H7 (cell line): ENCODE measurements at regions not wholly inside any gene's neighbourhood (a gene's known extent, or its start where the extent isn't known, plus 50 kb on each side); places are given as distances from the start of the nearest gene placed in this dataset.

Experiments
- DNase-seq: peaks from one replicate; pipeline ENCODE4 v3.0.0; 2012
- H3K27me3 ChIP-seq: 2 replicates; pipeline ENCODE4 v1.6.0; 2011; ENCODE audit warnings: mild to moderate bottlenecking, low read length; ENCODE audit not compliant: control insufficient read depth, insufficient read depth
- H3K36me3 ChIP-seq: replicated peaks from 2 replicates; pipeline ENCODE4 v1.5.1; 2011; ENCODE audit warnings: low read length; ENCODE audit not compliant: control insufficient read depth, insufficient read depth
- H3K4me3 ChIP-seq: 2 replicates; pipeline ENCODE4 v1.5.1; 2011; ENCODE audit warnings: low read depth, mild to moderate bottlenecking, control low read depth, low read length, moderate library complexity; ENCODE audit not compliant: insufficient read depth

- H3K27me3 ChIP-seq: no peaks in the 10 kb centered on the region; the same call in 1 of the 2 replicates
- DNase-seq: no peak
- no peaks in the 10 kb centered on the region for H3K36me3 ChIP-seq
- no peak overlapping the region for H3K4me3 ChIP-seq
Observed at GRCh38 chr3:117625174-117625573, 915.6 kb downstream of the TUSC7 start.

GRCh38 chr3:117626577-117626976, 917.0 kb downstream of the TUSC7 start:
- no peaks in the 10 kb centered on the region; the same call in 1 of the 2 replicates for H3K27me3 ChIP-seq
- no peaks in the 10 kb centered on the region for H3K36me3 ChIP-seq
- DNase-seq: no peak
- H3K4me3 ChIP-seq: no peak overlapping the region

DNA sequence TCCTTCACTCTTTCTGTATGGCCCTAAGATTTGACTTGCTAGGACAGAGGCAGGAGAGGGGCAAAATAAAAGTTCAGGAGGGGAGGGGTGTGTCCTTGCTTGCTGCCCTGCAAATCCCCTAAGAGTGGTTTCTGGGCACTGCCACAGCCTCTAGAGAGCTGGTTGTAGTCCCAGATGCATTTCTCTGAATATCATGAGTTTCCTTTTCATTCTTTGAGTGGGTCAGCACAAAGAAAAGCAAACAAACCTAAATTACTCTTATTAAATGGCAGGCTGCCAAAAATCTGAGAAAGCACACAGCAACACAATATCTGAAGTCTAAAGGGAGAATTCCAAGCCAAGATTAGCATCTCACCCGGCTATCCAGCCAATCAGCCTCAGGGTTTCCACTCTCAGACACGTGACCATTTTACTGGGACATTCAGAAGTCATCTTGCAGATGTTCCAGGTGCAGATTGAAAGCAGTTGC, 919.3 kb downstream of the TUSC7 start:
- Histone ChIP-seq H3K27me3 (no peaks in the 10 kb centered on the region; the same call in 1 of the 2 replicates), H3K36me3 (no peaks in the 10 kb centered on the region), H3K4me3 (no peak overlapping the region)
- no peak for DNase-seq

GRCh38 chr3:117629505-117629904, 919.9 kb downstream of the TUSC7 start:
- H3K27me3 ChIP-seq: no peaks in the 10 kb centered on the region; the same call in 1 of the 2 replicates
- no peak for DNase-seq
- H3K4me3 ChIP-seq: no peak overlapping the region
- H3K36me3 ChIP-seq: no peaks in the 10 kb centered on the region

DNA sequence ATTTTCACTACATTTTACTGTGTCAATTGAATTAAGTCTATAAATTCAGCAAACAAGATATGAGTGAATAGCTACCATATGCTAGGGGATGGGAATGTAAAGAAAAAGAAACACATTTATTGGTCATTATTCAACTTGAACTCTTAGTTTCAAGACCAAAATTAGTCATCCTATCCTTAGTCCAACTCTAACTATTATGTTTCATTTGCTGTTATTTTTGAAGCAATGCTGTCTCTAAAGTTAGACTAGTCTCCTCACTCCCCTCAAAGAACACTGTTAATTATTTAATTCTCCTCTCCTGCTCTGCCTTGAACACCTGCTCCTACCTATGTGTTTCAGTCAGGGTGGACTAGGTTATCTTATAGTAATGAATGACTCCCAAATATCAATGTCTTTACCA, 920.9 kb downstream of the TUSC7 start:
- DNase-seq: no peak
- Histone ChIP-seq H3K4me3 (no peak overlapping the region), H3K36me3 (no peaks in the 10 kb centered on the region), H3K27me3 (no peaks in the 10 kb centered on the region; the same call in 1 of the 2 replicates)

DNA sequence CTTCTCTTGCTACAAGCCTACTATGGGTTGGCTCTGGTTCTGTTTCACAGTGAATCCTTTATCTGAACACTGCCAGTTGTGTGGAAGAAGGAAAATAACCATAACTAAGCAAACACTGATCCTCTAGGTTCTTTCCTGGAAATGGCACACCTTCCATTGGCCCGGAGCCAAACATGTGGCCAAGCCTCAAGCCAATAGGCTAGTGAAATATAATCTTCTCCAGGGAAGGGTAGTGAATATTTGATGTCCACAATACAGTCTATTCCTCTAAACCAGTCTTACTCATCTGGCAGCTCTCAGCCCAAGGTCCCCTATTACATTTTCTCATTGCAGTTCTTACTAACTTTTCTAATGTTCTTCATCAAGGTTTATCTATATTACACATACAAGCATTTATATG, 921.3 kb downstream of the TUSC7 start:
- H3K36me3 ChIP-seq: no peaks in the 10 kb centered on the region
- DNase-seq: no peak
- H3K4me3 ChIP-seq: no peak overlapping the region
- no peaks in the 10 kb centered on the region; the same call in 1 of the 2 replicates for H3K27me3 ChIP-seq

DNA sequence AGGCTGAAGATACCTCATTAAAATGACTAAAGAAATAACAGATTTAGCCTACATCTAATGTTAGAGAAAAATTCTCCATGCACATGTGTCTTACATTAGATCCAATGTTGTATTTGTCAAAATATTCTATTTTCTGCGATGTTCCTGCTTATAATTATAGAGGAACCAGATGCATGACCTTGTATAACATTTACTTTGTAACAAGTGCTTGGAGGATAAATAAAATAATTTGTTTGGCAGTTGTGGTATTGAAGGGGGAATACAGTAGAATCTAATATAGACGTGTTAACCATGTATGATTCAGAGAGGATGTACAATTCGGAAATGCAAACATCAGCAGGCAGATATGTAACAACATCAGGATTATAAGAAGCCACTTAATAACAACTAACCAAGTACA, 922.2 kb downstream of the TUSC7 start:
- H3K4me3 ChIP-seq: no peak overlapping the region
- no peak for DNase-seq
- no peaks in the 10 kb centered on the region for H3K36me3 ChIP-seq
- H3K27me3 ChIP-seq: no peaks in the 10 kb centered on the region; the same call in 1 of the 2 replicates

- no peak for DNase-seq
- Histone ChIP-seq H3K27me3 (no peaks in the 10 kb centered on the region; the same call in 1 of the 2 replicates), H3K36me3 (no peaks in the 10 kb centered on the region), H3K4me3 (no peak overlapping the region)
Observed at GRCh38 chr3:117632191-117632590, 922.6 kb downstream of the TUSC7 start.

GRCh38 chr3:117633207-117633606, 923.6 kb downstream of the TUSC7 start:
- no peaks in the 10 kb centered on the region for H3K36me3 ChIP-seq
- DNase-seq: no peak

GRCh38 chr3:117637666-117638065, 928.1 kb downstream of the TUSC7 start:
- Histone ChIP-seq H3K4me3 (no peak overlapping the region), H3K36me3 (no peaks in the 10 kb centered on the region), H3K27me3 (no peaks in the 10 kb centered on the region)
- no peak for DNase-seq

More at GRCh38 chr3:117633207-117633606, 923.6 kb downstream of the TUSC7 start:
- H3K27me3 ChIP-seq: no peaks in the 10 kb centered on the region; the same call in 1 of the 2 replicates
- H3K4me3 ChIP-seq: no peak overlapping the region

DNA sequence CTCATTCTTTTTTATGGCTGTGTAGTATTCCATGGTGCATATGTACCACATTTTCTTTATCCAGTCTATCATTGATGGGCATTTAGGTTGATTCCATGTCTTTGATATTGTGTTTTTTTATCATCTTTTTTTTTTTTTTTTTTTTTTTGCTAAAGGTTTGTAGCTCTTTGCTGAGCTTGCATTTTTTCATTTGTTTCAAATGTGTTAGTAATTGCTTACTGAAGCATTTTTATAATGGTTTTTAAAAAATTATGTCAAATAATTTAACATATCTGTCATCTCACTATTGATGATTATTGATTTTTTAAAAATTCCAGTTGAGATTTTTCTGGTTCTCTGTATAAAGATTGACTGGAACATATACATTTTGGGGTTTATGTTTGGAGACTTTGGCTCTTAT, 934.6 kb downstream of the TUSC7 start:
- DNase-seq: no peak
- Histone ChIP-seq H3K36me3 (no peaks in the 10 kb centered on the region), H3K4me3 (no peak overlapping the region), H3K27me3 (no peaks in the 10 kb centered on the region)

GRCh38 chr3:117645561-117646242, 936.1 kb downstream of the TUSC7 start:
- H3K36me3 ChIP-seq: no peaks in the 10 kb centered on the region
- no peaks in the 10 kb centered on the region for H3K27me3 ChIP-seq

DNA sequence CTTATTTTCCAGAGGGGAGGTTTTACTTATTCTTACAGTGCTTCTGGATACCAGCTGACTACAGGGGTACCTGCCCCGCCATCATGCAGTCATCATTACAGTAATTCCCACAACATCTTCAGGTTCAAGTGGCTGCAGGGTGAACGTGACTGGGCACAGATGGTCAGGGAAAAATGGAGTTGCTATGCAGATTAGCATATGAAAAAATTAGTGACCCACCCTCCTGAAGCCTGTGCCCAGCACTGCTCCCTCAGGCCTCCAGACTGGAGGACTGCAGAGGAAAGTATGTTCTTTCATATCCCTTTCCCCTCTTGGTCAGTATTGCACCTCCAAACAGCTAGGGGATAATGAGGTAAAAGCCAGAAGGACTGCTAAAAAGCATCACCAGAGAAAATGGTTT, 937.9 kb downstream of the TUSC7 start:
- Histone ChIP-seq H3K36me3 (no peaks in the 10 kb centered on the region), H3K4me3 (no peak overlapping the region), H3K27me3 (no peaks in the 10 kb centered on the region)
- DNase-seq: no peak

More at GRCh38 chr3:117645561-117646242, 936.1 kb downstream of the TUSC7 start:
- no peak overlapping the region for H3K4me3 ChIP-seq
- DNase-seq: no peak

DNA sequence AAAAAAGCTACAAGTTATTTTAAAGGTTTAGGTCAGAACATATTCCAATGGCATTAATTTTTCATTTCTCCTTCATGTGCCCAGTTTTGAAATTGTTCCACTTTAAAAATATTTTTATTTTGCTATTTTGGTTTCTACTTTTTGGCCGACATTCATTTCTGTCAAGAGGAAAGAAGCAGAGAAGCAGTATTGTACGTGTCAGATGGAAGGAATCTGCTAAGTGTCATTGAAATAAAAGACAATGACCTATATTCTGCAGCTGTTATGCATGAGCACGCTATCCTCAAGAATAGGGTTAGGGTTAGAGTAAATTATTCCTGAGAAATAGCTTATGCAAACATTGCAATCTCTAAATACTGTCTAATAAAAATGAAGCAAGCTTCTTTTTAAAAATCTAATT, 941.7 kb downstream of the TUSC7 start:
- no peak for DNase-seq

GRCh38 chr3:117656391-117656790, 946.8 kb downstream of the TUSC7 start:
- H3K36me3 ChIP-seq: no peaks in the 10 kb centered on the region
- H3K4me3 ChIP-seq: no peak overlapping the region
- no peak for DNase-seq
- H3K27me3 ChIP-seq: no peaks in the 10 kb centered on the region

More for the DNA sequence above, 941.7 kb downstream of the TUSC7 start:
- Histone ChIP-seq H3K4me3 (no peak overlapping the region), H3K36me3 (no peaks in the 10 kb centered on the region), H3K27me3 (no peaks in the 10 kb centered on the region)
